ENCODE measurements at regions not wholly inside any gene's neighbourhood (a gene's known extent, or its start where the extent isn't known, plus 50 kb on each side); places are given as distances from the start of the nearest gene placed in this dataset.

DNA sequence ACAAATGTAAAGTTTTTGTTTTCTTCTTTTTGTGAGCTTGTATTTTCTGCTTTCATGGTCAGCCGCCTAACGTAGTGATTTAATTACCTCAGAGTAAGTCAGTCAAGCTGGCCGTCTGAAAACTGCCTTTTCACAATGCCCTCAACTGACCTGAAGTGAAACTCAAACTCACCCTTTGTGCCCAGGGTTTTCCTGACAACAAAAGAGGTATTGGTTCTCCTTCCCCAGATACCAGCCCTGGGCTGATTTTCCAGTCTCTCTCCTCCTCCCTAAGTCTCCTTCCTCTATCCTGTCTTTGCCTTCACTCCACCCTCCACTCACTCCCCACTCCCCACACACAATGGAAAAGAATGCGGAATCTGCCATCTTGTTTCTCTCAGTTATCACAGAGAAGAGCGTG is 184.5 kb upstream of the HEY2 start:
- ChIA-PET POLR2A (no interaction called here), CTCF (no interaction called here)
- Histone ChIP-seq H3K36me3 (ENCODE audit: control insufficient read depth, insufficient read depth, low read length) (no peaks in the 10 kb centered on the region), H3K4me3 (ENCODE audit: low read depth, low read length) (no peak overlapping the region), H3K27me3 (ENCODE audit: control insufficient read depth, insufficient read depth, low read length) (no peaks in the 10 kb centered on the region)
- DNase-seq (ENCODE audit: low read depth), result no peak
- TF ChIP-seq, protein P1, sequence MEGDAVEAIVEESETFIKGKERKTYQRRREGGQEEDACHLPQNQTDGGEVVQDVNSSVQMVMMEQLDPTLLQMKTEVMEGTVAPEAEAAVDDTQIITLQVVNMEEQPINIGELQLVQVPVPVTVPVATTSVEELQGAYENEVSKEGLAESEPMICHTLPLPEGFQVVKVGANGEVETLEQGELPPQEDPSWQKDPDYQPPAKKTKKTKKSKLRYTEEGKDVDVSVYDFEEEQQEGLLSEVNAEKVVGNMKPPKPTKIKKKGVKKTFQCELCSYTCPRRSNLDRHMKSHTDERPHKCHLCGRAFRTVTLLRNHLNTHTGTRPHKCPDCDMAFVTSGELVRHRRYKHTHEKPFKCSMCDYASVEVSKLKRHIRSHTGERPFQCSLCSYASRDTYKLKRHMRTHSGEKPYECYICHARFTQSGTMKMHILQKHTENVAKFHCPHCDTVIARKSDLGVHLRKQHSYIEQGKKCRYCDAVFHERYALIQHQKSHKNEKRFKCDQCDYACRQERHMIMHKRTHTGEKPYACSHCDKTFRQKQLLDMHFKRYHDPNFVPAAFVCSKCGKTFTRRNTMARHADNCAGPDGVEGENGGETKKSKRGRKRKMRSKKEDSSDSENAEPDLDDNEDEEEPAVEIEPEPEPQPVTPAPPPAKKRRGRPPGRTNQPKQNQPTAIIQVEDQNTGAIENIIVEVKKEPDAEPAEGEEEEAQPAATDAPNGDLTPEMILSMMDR (IDR thresholded peaks at IDR 0.05; ENCODE audit: insufficient read depth, low read depth, low read length), result no peak

DNA sequence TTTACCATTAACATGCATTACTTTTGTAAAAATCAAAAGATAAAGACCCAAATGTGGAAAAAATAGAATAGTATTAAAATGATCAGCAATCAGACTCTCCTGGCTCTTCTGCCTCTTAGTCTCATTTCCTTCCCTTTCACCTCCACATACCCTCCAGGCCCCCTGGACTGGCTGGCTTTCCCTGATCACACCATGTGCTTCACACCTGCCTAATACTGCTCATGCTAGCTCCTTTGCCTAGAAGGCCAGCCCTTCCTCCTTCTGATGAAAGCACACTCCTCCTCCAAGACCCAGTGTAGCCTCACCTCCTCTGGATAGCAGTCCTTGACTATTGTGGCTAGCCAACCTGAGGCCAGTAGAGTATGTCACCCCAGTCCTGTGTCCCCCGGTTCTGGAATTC is 182.0 kb upstream of the HEY2 start:
- no peak for DNase-seq (ENCODE audit: low read depth)
- Histone ChIP-seq H3K36me3 (ENCODE audit: control insufficient read depth, insufficient read depth, low read length) (no peaks in the 10 kb centered on the region), H3K27me3 (ENCODE audit: control insufficient read depth, insufficient read depth, low read length) (no peaks in the 10 kb centered on the region), H3K4me3 (ENCODE audit: low read depth, low read length) (no peak overlapping the region)
- CTCF ChIA-PET, result no interaction called here
- POLR2A ChIA-PET, result no interaction called here
- TF ChIP-seq, protein P1 (IDR thresholded peaks at IDR 0.05; ENCODE audit: insufficient read depth, low read depth, low read length), result no peak

DNA sequence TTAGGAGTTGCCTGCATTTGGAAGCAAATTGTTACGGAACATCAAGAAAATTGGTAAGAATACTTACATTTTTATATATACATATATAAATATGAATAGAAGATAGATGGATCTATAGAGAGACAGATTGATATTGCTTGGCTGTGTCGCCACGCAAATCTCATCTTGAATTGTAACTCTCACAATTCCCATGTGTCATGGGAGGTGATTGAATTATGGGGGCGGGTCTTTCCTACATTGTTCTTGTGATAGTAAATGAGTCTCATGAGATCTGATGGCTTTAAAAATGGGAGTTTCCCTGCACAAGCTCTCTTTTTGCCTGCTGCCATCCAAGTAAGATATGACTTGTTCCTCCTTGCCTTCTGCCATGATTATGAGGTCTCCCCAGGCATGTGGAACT is 180.8 kb upstream of the HEY2 start:
- no peak overlapping the region for H3K4me3 ChIP-seq (ENCODE audit: low read depth, low read length)
- H3K36me3 ChIP-seq (ENCODE audit: control insufficient read depth, insufficient read depth, low read length), result no peaks in the 10 kb centered on the region
- DNase-seq (ENCODE audit: low read depth), result no peak
- TF ChIP-seq, protein P1 (IDR thresholded peaks at IDR 0.05; ENCODE audit: insufficient read depth, low read depth, low read length), result no peak
- POLR2A ChIA-PET, result no interaction called here
- CTCF ChIA-PET, result interaction anchor here (0.7 kb wide), 1 partner anchor 20 kb away, joined by 3 read pairs; no protein-coding TSS in a partner anchor
- no peaks in the 10 kb centered on the region for H3K27me3 ChIP-seq (ENCODE audit: control insufficient read depth, insufficient read depth, low read length)

DNA sequence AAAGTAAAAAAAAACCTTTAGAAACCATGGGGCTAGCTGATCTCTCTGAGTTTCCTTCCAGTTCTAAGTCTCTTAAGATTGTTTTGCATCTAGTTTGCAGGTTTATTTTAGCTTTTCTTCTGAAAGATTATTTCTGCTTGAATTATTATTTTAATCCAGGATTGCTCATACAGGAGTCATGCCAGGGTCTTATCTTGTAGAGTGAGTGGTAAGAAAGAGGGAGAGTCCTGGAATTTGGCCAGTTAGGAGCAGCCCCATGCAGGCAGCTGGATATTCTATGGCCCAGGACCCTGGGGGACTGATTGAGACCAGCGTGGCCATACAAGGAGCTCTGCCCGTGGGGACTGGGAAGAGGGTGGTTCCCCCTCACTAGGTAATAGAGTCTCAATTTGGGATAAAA is 178.9 kb upstream of the HEY2 start:
- TF ChIP-seq, protein P1 (IDR thresholded peaks at IDR 0.05; ENCODE audit: insufficient read depth, low read depth, low read length), result no peak
- ChIA-PET CTCF (no interaction called here), POLR2A (no interaction called here)
- Histone ChIP-seq H3K36me3 (ENCODE audit: control insufficient read depth, insufficient read depth, low read length) (no peaks in the 10 kb centered on the region), H3K27me3 (ENCODE audit: control insufficient read depth, insufficient read depth, low read length) (no peaks in the 10 kb centered on the region), H3K4me3 (ENCODE audit: low read depth, low read length) (no peak overlapping the region)
- DNase-seq (ENCODE audit: low read depth), result no peak

DNA sequence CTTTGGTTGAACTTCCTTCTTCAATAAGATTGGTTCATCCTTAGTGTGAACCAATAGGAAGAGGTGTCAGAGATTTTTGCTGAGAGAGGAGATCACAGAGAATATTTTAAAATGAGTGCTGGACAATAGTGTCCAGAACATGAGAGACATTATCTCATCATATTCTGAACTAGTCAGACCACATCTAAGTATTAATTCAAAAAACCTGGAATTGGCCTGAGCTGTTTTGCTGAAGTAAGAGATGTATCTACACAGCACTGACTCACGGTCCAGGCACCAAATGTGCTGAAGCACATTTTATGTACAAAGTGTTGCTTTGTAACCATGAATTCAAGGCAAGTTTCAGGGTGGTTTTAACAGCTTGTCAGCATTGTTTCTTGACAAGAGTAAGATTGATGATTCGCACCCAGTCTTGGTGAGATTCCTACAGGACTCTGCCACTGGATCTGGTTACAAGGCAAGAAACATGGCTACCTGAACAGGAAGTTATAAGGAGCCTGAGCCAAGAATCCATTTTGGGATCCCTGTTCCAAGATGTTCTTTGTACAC is 178.2 kb upstream of the HEY2 start:
- Histone ChIP-seq H3K4me3 (ENCODE audit: low read depth, low read length) (no peak overlapping the region), H3K36me3 (ENCODE audit: control insufficient read depth, insufficient read depth, low read length) (no peaks in the 10 kb centered on the region), H3K27me3 (ENCODE audit: control insufficient read depth, insufficient read depth, low read length) (no peaks in the 10 kb centered on the region)
- TF ChIP-seq, protein P1 (IDR thresholded peaks at IDR 0.05; ENCODE audit: insufficient read depth, low read depth, low read length), result no peak
- ChIA-PET POLR2A (no interaction called here), CTCF (no interaction called here)
- no peak for DNase-seq (ENCODE audit: low read depth)
